Stimulated activated naive CD8-positive, alpha-beta T cell treated with anti-CD3 and anti-CD28 coated beads, Interleukin-15, Interleukin-2, amounts not matched to agents 100 ng/mL and 50 ng/mL, for 24 hours (primary cell): ENCODE measurements at regions not wholly inside any gene's neighbourhood (a gene's known extent, or its start where the extent isn't known, plus 50 kb on each side); places are given as distances from the start of the nearest gene placed in this dataset.
"Not testable (repeated sequence)": the region's sequence is repeated elsewhere in the genome, so short reads cannot be mapped to it uniquely, and the experiment has no call there.

Experiments
- H3K27ac Mint-ChIP-seq: one replicate; pipeline ENCODE4 v1.8.0; 2021; ENCODE audit warnings: mild to moderate bottlenecking, mixed read lengths
- H3K27me3 Mint-ChIP-seq: one replicate; pipeline ENCODE4 v1.8.0; 2021; ENCODE audit warnings: mixed read lengths
- H3K36me3 Mint-ChIP-seq: one replicate; pipeline ENCODE4 v1.8.0; 2021; ENCODE audit warnings: low read depth, mixed read lengths
- H3K4me1 Mint-ChIP-seq: one replicate; pipeline ENCODE4 v1.8.0; 2021; ENCODE audit warnings: low read depth, mixed read lengths
- H3K4me3 Mint-ChIP-seq: one replicate; pipeline ENCODE4 v1.8.0; 2021; ENCODE audit warnings: mild to moderate bottlenecking, mixed read lengths
- H3K9me3 Mint-ChIP-seq: one replicate; pipeline ENCODE4 v1.8.0; 2021; ENCODE audit warnings: mixed read lengths

DNA sequence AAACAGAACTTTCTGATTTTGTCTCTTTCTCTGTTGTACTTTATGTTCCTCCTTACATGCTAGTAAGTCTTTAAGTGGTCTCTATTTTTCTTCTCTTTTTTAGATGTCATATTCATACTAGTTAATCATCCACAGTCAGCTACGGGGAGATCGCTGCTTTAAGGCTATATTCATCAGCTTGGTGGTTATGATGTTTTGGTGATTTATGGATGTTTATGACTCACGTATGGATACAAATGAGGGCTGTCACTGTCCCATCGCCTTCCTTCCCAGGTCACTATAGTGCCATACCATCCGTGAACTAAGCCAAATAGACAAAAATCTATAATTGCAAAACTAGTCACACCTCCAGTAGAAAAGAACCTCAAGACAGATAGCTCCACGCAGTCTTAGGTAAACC lies 296.8 kb upstream of the AADAT start:
- H3K9me3 Mint-ChIP-seq: peaks cover 29% of the 10 kb centered on the region

DNA sequence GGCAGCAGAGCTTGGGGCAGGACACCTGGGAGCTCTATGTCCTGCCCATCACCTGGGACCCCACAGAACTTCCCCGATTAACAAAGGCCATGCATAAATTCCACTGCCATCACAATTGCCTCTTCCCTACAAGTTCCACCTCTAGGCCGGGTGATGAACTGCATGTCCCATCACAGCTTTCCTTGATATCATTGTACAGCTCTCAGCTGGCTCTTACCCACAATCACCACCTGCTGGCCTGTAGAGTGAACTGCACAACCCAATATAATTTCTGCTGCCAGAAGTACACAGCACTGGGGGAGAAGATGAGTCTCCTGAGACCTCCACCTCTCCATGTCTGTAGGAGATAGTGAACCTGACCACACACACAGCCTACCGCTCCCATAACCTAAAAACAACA lies 285.0 kb upstream of the AADAT start:
- Mint-ChIP-seq H3K4me1 (no peaks in the 10 kb centered on the region), H3K36me3 (no peaks in the 10 kb centered on the region), H3K9me3 (peaks cover 18% of the 10 kb centered on the region), H3K27ac (no peak overlapping the region), H3K27me3 (no peaks in the 10 kb centered on the region), H3K4me3 (no peak overlapping the region)

More for the DNA sequence above, 296.8 kb upstream of the AADAT start:
- H3K27ac Mint-ChIP-seq: no peak overlapping the region
- no peaks in the 10 kb centered on the region for H3K27me3 Mint-ChIP-seq
- no peaks in the 10 kb centered on the region for H3K4me1 Mint-ChIP-seq
- no peak overlapping the region for H3K4me3 Mint-ChIP-seq
- H3K36me3 Mint-ChIP-seq: no peaks in the 10 kb centered on the region

DNA sequence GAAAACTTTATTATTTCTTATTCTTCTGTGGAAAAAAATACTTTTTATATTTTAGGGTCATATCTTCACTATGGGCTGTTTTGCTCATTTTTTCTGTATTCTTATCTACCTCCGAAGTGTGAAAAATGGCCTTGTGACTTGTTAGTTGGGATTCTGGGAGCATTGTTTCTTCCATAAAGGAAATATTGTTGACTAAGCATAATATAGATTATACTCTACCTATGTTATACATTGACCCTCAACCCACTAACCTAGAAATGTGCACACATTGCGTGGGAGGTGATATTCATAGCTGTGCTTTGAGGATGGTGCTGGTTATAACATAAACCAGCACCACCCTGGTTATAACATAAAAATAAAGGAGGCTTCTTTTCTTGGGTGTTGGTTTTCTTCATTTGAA lies 259.2 kb upstream of the AADAT start:
- Mint-ChIP-seq H3K36me3 (no peaks in the 10 kb centered on the region), H3K27me3 (no peaks in the 10 kb centered on the region), H3K4me1 (no peaks in the 10 kb centered on the region), H3K4me3 (no peak overlapping the region), H3K27ac (no peak overlapping the region), H3K9me3 (peaks cover 3% of the 10 kb centered on the region)

DNA sequence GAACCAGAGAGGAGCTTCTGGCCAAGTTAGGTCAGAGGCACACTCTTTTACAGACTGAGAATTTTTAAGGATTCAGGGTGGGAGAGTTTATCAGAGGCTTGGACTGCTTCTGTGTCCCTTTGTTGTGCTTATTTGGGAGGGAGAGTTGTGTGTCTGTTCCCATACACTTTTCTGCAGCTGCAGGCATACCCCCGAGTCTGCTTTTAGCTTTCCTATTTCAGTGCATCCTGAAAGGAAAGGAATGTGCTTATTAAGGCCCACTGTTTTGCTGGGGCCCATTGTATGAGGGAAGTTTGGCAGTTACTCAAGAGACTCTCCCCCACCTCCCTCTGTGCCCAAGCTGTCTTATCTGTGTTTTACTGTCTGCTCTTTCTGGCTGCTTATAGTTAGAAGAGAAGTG lies 257.4 kb upstream of the AADAT start:
- not testable (repeated sequence) for H3K4me3 Mint-ChIP-seq, H3K27ac Mint-ChIP-seq, H3K9me3 Mint-ChIP-seq, H3K27me3 Mint-ChIP-seq, H3K36me3 Mint-ChIP-seq, H3K4me1 Mint-ChIP-seq

DNA sequence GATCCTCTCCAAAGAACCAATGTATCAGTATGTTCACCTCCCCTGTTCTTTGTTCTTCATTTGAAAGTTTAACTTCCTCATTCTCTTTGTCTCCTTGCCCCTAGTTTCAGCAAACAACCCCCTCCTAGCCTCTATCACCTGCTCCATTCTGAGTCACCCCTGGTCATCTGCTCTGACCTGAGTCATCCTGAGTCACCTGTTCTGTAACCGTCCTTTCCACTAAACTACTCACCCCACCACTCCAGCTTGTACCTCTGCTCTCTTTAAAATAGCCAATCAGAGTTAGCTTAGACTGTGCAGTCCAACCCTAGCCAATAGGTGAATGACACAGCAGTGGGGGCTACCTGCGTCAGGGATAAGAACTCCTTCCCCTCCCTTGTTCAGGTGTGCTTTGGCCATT lies 249.8 kb upstream of the AADAT start:
- Mint-ChIP-seq H3K27me3 (no peaks in the 10 kb centered on the region), H3K4me1 (no peaks in the 10 kb centered on the region), H3K4me3 (no peak overlapping the region), H3K9me3 (peaks cover 4% of the 10 kb centered on the region), H3K27ac (no peak overlapping the region), H3K36me3 (no peaks in the 10 kb centered on the region)

DNA sequence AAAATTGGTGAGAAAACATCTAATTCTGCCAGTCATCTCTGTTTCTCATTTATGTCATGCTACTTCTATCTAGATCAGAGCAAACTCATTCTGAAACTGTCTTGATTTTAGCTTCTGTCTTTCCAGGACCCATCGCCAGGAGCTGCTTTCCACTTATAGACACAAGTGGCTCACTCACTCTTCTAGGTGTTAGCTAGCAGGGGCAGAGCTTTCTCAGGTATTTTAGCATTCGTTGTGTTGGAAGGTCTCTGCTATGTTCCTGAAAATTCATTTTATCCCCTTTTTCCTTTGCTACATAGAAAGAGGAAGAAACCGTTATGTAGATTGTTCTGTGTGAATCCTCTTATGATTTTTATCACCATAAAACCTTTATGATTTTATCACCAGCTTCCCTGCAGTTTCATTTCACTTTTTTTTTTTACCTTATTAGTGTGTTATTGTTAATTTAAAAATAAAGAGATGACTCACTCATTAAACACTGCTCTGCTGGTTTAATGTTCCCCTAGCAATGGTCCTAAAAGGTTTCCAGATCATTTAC lies 246.6 kb upstream of the AADAT start:
- H3K9me3 Mint-ChIP-seq: peaks cover 11% of the 10 kb centered on the region
- no peak overlapping the region for H3K4me3 Mint-ChIP-seq
- H3K27ac Mint-ChIP-seq: no peak overlapping the region
- H3K27me3 Mint-ChIP-seq: no peaks in the 10 kb centered on the region
- no peaks in the 10 kb centered on the region for H3K4me1 Mint-ChIP-seq
- no peaks in the 10 kb centered on the region for H3K36me3 Mint-ChIP-seq

DNA sequence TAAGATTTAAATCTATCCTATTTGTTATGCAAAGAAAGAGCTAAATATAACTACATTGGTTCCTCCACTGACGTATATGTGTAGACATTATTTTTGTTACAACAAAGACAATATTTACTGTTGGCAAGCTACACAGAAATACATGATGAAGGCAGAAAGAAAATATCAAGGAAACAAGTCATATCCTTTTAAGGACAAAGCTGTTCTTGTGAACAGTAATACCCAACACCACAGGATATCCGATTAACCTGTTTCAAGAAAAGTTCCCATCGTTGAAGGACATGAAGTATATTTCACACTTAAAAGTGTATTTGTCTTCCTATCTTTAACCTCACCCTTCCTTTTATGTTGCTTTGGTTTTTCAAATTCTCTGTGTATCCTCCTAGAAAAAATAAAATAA lies 235.8 kb upstream of the AADAT start:
- Mint-ChIP-seq H3K9me3 (peaks cover 22% of the 10 kb centered on the region), H3K4me3 (no peak overlapping the region), H3K4me1 (no peaks in the 10 kb centered on the region), H3K27me3 (no peaks in the 10 kb centered on the region), H3K36me3 (no peaks in the 10 kb centered on the region), H3K27ac (no peak overlapping the region)

DNA sequence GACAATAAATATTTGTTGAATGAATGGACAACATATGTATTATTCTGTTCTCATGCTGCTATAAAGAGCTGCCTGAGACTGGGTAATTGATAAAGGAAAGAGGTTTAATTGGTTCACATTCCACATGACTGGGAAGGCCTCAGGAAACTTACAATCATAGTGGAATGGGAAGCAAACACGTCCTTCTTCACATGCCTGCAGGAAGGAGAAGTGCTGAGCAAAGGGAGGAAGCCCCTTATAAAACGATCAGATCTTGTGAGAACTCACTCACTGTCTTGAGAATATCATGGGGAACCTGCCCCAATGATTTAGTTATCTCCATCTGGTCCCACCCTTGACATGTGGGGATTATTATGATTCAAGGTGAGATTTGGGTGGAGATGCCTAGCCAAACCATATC lies 233.9 kb upstream of the AADAT start:
- Mint-ChIP-seq H3K4me3 (no peak overlapping the region), H3K9me3 (peaks cover 17% of the 10 kb centered on the region), H3K27ac (no peak overlapping the region), H3K36me3 (no peaks in the 10 kb centered on the region), H3K27me3 (no peaks in the 10 kb centered on the region), H3K4me1 (no peaks in the 10 kb centered on the region)

DNA sequence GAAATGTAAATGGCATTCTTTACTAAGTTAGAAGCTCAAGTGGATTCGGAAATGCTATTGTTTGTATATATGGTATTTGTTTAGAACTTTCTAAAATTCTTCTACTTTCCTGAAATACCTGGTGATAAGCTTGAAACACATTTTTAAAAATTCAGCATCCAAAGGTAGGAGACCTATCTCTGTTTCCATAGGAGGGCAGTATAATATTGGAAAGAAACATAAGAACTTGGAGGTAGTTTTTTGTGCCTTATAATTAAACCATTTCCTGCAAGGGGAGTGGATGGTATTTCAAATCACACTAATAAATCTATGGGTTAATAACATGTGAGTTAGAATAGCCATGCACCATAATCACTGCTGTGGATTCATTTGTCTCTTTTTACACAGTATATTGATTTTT lies 217.4 kb upstream of the AADAT start:
- no peak overlapping the region for H3K27ac Mint-ChIP-seq
- H3K4me1 Mint-ChIP-seq: no peaks in the 10 kb centered on the region
- no peak overlapping the region for H3K4me3 Mint-ChIP-seq
- no peaks in the 10 kb centered on the region for H3K9me3 Mint-ChIP-seq
- no peaks in the 10 kb centered on the region for H3K36me3 Mint-ChIP-seq
- no peaks in the 10 kb centered on the region for H3K27me3 Mint-ChIP-seq

DNA sequence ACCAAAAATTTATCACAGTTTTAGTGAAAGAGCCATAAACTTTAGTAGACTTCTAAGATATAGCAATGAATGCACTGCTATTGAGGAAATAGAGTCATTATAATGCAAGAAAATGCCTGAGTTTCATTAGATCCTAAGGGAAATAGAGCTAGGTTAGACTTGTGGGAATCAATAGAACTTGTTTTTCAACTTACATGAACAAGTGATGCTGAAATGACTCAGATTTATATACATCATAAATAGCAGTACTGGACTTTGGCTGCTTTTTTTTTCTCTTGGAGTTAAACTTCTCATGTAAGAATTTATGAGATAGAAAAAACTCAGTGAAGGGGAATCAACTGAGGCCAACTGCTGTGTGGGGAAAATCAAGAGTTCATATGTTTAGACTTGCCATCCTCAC lies 216.5 kb upstream of the AADAT start:
- H3K4me3 Mint-ChIP-seq: no peak overlapping the region
- H3K36me3 Mint-ChIP-seq: no peaks in the 10 kb centered on the region
- no peak overlapping the region for H3K27ac Mint-ChIP-seq
- H3K9me3 Mint-ChIP-seq: no peaks in the 10 kb centered on the region
- no peaks in the 10 kb centered on the region for H3K27me3 Mint-ChIP-seq
- H3K4me1 Mint-ChIP-seq: no peaks in the 10 kb centered on the region

DNA sequence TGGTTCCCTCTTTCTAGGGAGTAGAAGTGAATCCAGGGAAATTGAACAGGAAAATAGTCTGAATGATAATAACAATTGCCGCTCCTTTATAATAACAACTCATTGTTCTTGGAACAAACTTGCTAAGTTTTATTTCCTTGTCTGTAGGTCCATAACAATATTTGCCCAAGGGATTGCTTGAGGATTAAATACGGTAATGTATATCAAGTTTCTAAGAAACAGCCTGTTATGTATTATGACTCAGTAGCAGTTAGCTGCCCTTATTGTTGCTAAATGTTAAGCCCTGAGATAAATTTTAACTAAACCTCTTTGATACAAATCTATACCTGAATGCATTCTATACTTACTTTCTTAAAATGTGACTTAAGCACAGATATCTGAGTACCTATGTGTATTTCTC lies 215.9 kb upstream of the AADAT start:
- H3K9me3 Mint-ChIP-seq: no peaks in the 10 kb centered on the region
- H3K27me3 Mint-ChIP-seq: no peaks in the 10 kb centered on the region

DNA sequence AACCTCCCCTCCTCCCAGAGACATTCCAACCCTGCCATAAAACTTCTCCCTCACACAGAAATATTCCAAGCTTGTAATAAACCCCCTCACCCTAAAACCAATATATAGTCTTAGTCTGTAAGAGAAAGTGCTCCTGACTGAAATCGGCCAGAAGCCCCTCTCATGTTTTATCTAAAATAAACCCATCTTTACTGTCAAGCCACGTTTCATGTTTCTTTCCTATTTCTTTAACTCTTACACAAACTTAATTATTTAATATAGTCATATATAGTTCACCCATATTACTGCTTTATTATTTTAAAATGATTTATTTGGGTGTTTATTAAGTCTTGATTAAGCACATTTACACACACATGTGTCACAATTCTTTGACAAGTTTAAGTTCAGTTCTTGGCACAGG lies 191.3 kb upstream of the AADAT start:
- H3K27me3 Mint-ChIP-seq: no peaks in the 10 kb centered on the region
- H3K9me3 Mint-ChIP-seq: no peaks in the 10 kb centered on the region
- H3K4me3 Mint-ChIP-seq: no peak overlapping the region
- no peaks in the 10 kb centered on the region for H3K36me3 Mint-ChIP-seq
- H3K4me1 Mint-ChIP-seq: no peaks in the 10 kb centered on the region
- no peak overlapping the region for H3K27ac Mint-ChIP-seq

More for the DNA sequence above, 215.9 kb upstream of the AADAT start:
- H3K36me3 Mint-ChIP-seq: no peaks in the 10 kb centered on the region
- H3K27ac Mint-ChIP-seq: no peak overlapping the region
- no peaks in the 10 kb centered on the region for H3K4me1 Mint-ChIP-seq
- no peak overlapping the region for H3K4me3 Mint-ChIP-seq

DNA sequence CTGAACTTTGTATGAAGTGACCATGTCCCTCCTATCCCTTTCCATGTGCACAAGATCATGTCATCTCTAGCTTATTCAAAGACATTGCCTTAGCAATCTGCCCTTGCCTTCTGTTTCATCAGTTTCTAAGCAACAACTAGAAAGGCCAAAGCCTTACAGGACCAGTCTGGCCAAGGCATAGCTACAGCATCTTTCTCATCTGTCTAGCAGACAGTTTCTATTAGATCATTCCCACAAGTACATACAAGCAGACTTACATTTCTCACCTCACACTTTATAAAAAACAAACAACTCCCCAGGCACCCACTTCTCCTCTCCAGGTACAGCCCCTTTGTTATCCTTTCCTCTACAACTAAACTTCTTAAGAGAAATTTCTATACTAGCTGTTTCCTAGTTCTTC lies 188.7 kb upstream of the AADAT start:
- Mint-ChIP-seq H3K36me3 (no peaks in the 10 kb centered on the region), H3K27me3 (no peaks in the 10 kb centered on the region), H3K4me1 (no peaks in the 10 kb centered on the region), H3K9me3 (no peaks in the 10 kb centered on the region), H3K27ac (no peak overlapping the region), H3K4me3 (no peak overlapping the region)

DNA sequence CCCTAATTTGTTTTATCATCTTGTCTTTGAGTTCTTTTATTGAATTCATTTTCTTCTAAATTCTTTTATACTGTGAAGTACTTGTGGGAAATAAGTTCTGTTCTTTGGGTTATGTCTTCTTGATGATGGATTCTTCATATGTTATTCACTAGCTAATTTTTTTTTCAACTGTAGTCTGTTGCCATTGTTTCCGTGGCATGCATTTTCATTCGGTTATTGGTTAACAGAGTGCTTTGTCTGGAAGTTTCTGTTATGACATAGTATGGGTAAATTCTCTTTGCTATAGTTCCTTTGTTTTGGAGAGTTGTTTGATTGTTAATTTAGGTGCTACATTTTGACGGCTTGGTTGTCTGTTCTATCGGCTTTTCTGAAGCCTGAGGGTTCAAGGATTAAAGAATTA lies 184.9 kb upstream of the AADAT start:
- Mint-ChIP-seq H3K4me3 (no peak overlapping the region), H3K36me3 (no peaks in the 10 kb centered on the region), H3K27ac (no peak overlapping the region), H3K27me3 (no peaks in the 10 kb centered on the region), H3K9me3 (peaks cover 4% of the 10 kb centered on the region), H3K4me1 (no peaks in the 10 kb centered on the region)

DNA sequence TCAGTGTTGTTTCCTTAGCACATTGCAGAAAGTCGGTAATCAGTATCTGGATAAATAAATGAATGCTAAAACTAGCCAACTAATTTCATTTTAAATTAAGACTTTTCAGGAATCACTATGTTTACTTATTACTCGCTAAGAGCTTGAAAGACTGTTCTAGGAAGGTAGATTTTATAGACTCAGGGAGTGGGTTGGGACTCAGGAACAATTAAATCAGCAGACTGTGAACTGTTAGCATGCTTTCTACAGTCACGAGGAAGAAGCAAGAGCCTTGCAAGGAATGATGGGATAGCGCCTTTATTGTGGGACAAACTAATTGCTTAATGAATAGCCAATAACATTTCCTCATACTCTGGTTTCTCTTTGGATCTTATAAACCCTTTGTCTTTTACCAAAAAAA lies 183.2 kb upstream of the AADAT start:
- no peak overlapping the region for H3K4me3 Mint-ChIP-seq
- H3K4me1 Mint-ChIP-seq: no peaks in the 10 kb centered on the region
- H3K9me3 Mint-ChIP-seq: peaks cover 4% of the 10 kb centered on the region
- no peak overlapping the region for H3K27ac Mint-ChIP-seq
- H3K27me3 Mint-ChIP-seq: no peaks in the 10 kb centered on the region
- no peaks in the 10 kb centered on the region for H3K36me3 Mint-ChIP-seq

DNA sequence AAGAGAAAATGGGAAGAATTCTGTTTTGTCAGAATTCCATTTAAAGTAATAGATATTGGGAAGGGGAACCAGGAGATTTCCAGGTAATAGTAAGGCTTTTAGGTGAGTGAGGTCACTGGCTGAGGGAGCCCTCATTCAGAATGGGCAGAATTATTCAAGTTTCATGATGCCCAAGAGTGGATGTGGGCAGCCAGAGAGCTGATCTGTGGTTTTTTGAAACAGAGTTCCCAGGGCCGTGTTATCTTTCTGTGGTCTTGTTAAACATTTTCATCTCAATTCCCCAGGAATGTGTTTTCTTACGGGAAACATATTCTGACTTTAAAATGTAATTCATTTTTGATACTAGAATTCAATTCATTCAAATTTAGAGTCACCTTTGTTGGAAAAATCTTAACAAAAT lies 182.0 kb upstream of the AADAT start:
- Mint-ChIP-seq H3K36me3 (no peaks in the 10 kb centered on the region), H3K4me3 (no peak overlapping the region), H3K9me3 (peaks cover 4% of the 10 kb centered on the region), H3K27me3 (no peaks in the 10 kb centered on the region), H3K27ac (no peak overlapping the region), H3K4me1 (no peaks in the 10 kb centered on the region)

DNA sequence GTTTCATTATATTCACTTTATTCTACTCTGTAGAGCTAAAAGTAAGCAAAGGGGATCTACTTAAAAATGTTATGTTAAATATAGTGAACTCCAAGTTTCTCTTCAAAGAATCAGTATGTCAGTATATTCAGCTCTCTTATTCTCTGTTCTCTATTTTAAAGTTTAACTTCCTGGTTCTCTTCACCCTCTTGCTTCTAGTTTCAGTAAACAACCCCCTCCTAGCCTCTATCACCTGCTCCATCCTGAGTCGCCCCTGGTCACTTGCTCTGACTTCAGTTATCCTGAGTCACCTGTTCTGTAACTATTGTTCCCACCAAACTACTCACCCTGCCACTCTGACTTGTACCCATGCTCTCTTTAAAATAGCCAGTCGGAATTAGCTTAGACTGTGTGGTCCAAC lies 180.9 kb upstream of the AADAT start:
- H3K36me3 Mint-ChIP-seq: no peaks in the 10 kb centered on the region
- H3K27ac Mint-ChIP-seq: no peak overlapping the region
- H3K27me3 Mint-ChIP-seq: no peaks in the 10 kb centered on the region
- no peaks in the 10 kb centered on the region for H3K4me1 Mint-ChIP-seq
- H3K4me3 Mint-ChIP-seq: no peak overlapping the region
- peaks cover 4% of the 10 kb centered on the region for H3K9me3 Mint-ChIP-seq
